Neutrophil (primary cell): ENCODE measurements at regions not wholly inside any gene's neighbourhood (a gene's known extent, or its start where the extent isn't known, plus 50 kb on each side); places are given as distances from the start of the nearest gene placed in this dataset.
"Not testable (repeated sequence)": the region's sequence is repeated elsewhere in the genome, so short reads cannot be mapped to it uniquely, and the experiment has no call there.

ENCODE experiments used
- H3K27ac ChIP-seq: fragments of 200-600 bp; sonication (generic); 2 replicates; pipeline ENCODE4 v1.5.1; 2016; ENCODE audit warnings: mild to moderate bottlenecking, moderate library complexity
- H3K27me3 ChIP-seq: fragments of 200-600 bp; sonication (generic); 2 replicates; pipeline ENCODE4 v1.6.0; 2016; ENCODE audit warnings: mild to moderate bottlenecking
- H3K36me3 ChIP-seq: fragments of 200-600 bp; sonication (generic); 2 replicates; pipeline ENCODE4 v1.5.1; 2017
- H3K4me1 ChIP-seq, 2 experiments: fragments of 200-600 bp in 1 of 2; sonication (generic) in 1 of 2; 1 replicate in 1 of 2; 2 replicates in 1 of 2; pipeline versions ENCODE4 v1.5.1 to v1.6.1; 2013 to 2016; ENCODE audit warnings: low read depth in 1 of 2, low read length in 1 of 2, mild to moderate bottlenecking in 1 of 2, moderate library complexity in 1 of 2; ENCODE audit not compliant: control insufficient read depth in 1 of 2, insufficient read depth in 1 of 2
- H3K4me3 ChIP-seq, 2 experiments: fragments of 200-600 bp in 1 of 2; sonication (generic) in 1 of 2; 1 replicate in 1 of 2; 2 replicates in 1 of 2; pipeline ENCODE4 v1.5.1; 2013 to 2016; ENCODE audit warnings: low read depth in 1 of 2, low read length in 1 of 2, mild to moderate bottlenecking in 1 of 2, moderate library complexity in 1 of 2
- H3K9me3 ChIP-seq: fragments of 200-600 bp; sonication (generic); 2 replicates; pipeline ENCODE4 v1.5.1; 2016
- TF ChIP-seq, protein P1 (sequence below): fragments of 200-600 bp; sonication (generic); IDR thresholded peaks from 2 replicates; pipeline ENCODE4 v1.5.1; 2016; ENCODE audit warnings: antibody characterized with exemption

DNA sequence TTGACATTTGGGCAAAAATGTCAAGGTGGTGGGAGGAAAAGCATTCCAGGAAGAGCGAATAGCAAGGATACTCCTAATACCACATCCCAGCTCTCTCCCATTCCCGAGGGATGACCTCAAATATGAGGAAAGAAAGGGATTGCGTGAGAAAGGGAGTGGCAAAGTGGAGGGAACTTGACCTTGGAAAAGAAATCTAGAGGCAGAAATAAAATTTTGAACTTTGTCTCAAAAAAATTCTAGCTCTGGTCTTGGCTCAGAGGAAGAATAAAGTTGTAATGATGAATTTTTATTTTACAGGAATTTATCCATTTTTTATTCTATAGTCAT is 127.8 kb downstream of the TBX19 start:
- TF ChIP-seq, protein P1, sequence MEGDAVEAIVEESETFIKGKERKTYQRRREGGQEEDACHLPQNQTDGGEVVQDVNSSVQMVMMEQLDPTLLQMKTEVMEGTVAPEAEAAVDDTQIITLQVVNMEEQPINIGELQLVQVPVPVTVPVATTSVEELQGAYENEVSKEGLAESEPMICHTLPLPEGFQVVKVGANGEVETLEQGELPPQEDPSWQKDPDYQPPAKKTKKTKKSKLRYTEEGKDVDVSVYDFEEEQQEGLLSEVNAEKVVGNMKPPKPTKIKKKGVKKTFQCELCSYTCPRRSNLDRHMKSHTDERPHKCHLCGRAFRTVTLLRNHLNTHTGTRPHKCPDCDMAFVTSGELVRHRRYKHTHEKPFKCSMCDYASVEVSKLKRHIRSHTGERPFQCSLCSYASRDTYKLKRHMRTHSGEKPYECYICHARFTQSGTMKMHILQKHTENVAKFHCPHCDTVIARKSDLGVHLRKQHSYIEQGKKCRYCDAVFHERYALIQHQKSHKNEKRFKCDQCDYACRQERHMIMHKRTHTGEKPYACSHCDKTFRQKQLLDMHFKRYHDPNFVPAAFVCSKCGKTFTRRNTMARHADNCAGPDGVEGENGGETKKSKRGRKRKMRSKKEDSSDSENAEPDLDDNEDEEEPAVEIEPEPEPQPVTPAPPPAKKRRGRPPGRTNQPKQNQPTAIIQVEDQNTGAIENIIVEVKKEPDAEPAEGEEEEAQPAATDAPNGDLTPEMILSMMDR = no peak
- no peaks in the 10 kb centered on the region for H3K36me3 ChIP-seq
- no peaks in the 10 kb centered on the region for H3K27me3 ChIP-seq
- H3K4me3 ChIP-seq = no peak overlapping the region
- no peak overlapping the region for H3K27ac ChIP-seq
- H3K4me1 ChIP-seq = no peaks in the 10 kb centered on the region
- H3K9me3 ChIP-seq = no peaks in the 10 kb centered on the region

DNA sequence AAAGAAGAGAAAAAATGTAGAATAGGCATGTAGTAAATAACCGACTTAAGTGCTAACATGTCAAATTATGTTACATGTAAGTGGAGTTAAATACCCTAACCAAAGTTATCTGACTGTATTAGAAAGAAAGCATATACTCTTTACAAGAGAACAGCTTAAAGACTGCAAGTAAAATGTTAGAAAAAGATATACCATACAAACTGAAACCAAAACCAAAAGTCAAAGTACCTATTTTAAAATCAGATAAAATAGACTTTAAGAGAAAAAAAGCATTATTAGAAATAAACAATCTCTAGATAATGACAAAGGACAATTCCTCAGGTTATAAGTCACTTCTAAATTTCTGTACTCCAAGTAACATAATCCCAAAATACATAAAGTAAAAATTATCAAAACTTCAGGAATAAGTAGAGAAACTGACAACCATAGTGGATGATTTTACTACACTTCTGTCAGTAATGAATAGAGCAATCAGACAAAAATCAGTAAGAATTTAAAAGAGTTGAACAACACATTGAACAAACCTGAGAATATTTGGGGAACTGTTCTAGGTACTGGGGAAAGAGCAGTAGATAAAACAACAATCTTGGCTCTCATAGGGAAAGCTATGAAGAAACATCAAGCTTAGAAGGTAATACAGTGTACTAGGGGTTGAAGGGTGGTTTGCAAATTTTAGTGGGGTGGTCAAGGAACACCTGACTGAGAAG is 127.3 kb downstream of the TBX19 start:
- Histone ChIP-seq H3K4me3 (no peak overlapping the region), H3K36me3 (no peaks in the 10 kb centered on the region), H3K27ac (no peak overlapping the region), H3K9me3 (no peaks in the 10 kb centered on the region), H3K4me1 (no peaks in the 10 kb centered on the region), H3K27me3 (no peaks in the 10 kb centered on the region)
- TF ChIP-seq, protein P1 = no peak

DNA sequence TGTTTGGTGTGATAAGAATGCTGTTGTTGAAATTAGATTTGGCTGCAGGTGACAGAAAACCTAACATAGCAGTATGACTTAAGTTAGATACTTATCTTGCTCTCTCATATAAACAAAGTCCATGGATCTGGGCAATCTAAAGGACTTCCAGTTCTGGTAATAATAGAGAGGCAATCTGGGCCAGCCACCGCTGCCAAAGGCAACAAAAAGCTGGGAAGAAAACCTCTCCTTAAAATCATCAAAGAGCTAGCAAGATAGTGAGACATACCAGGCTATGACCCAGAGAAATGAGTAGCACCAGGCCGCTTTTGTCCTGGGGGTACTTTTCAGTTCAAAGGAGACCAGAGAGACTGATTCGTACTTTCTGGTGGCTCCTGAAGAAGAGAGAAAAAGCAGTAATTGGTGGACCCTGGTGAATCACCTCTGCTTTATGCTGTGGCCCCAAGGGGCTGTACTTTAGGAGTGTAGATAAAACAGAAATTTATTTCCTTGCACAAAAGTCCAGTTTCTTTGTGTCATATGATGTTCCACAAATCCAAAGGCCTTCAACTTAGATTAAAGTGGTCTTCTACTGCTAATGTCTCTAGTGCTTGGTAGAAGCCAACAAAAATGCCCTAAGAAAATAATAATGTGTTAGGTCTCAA is 125.4 kb downstream of the TBX19 start:
- H3K27ac ChIP-seq = no peak overlapping the region
- TF ChIP-seq, protein P1 = no peak
- H3K27me3 ChIP-seq = no peaks in the 10 kb centered on the region

DNA sequence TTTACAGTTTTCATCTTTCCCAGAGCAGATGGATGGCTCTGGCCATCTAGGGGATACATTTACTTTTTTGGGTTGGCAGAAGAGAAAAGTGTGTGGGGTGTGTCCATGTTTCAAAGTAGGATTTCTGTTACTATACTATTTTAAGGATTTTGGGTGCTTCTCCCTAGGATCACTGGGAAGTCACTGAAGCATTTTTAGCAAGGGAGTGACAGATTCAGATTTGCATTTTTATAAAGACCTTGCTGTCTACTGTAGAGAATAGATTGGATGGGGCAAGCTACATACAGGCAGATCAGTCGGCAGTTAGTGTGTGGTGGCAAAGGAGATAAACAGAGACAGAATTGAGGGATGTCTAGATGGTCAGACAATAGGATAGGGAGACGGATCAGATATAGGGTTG is 122.5 kb downstream of the TBX19 start:
- H3K27me3 ChIP-seq = no peaks in the 10 kb centered on the region

More for the DNA sequence above, 125.4 kb downstream of the TBX19 start:
- H3K4me1 ChIP-seq = no peaks in the 10 kb centered on the region
- no peaks in the 10 kb centered on the region for H3K9me3 ChIP-seq
- no peak overlapping the region for H3K4me3 ChIP-seq
- no peaks in the 10 kb centered on the region for H3K36me3 ChIP-seq

DNA sequence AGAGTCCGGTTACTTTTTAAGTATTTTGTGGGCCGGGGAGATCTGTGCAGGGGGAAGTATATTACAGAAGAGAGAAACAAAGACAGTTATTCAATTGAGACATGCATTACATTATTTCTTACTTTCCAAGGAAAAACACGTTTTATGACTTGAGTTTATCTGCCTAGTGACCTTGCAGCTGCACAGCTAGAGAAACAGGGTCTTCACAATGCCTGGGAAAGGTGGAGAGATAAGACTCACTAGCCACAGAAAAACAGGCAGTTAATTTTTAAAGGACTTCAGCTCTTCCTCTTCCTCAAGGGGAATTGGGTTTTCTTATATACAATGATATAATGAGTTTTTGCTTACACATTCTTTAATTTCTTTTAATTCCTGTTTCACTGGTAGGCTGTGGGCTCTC is 121.8 kb downstream of the TBX19 start:
- not testable (repeated sequence) for H3K4me1 ChIP-seq, H3K4me3 ChIP-seq, H3K27ac ChIP-seq, H3K36me3 ChIP-seq, H3K27me3 ChIP-seq, H3K9me3 ChIP-seq

More for the DNA sequence above, 122.5 kb downstream of the TBX19 start:
- TF ChIP-seq, protein P1 = no peak
- H3K36me3 ChIP-seq = no peaks in the 10 kb centered on the region
- no peaks in the 10 kb centered on the region for H3K9me3 ChIP-seq
- H3K4me3 ChIP-seq = no peak overlapping the region
- H3K27ac ChIP-seq = no peak overlapping the region
- H3K4me1 ChIP-seq = no peaks in the 10 kb centered on the region

DNA sequence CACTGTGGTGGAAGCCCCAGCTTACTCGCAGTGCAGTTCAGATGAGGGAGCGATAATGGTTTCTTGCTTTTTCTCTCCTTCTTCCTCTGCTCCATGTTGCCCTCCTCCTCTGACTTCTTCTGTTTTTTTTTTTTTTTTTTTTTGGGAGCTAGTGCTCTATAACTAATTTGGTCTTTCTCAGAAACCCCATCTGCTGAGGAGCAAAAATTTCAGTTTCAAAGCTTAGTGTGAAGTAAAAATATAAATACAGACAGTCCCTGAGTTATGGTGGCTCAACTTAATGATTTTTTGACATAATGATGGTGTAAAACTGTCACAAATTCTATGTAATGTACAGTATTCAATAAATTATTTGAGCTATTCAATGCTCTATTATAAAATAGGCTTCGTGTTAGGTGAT is 120.7 kb downstream of the TBX19 start:
- no peak overlapping the region for H3K27ac ChIP-seq
- no peaks in the 10 kb centered on the region for H3K27me3 ChIP-seq
- no peaks in the 10 kb centered on the region for H3K9me3 ChIP-seq
- no peak overlapping the region for H3K4me3 ChIP-seq
- H3K36me3 ChIP-seq = no peaks in the 10 kb centered on the region
- TF ChIP-seq, protein P1 = no peak
- no peaks in the 10 kb centered on the region for H3K4me1 ChIP-seq
